Stromal cell of bone marrow (primary cell): ENCODE measurements at regions not wholly inside any gene's neighbourhood (a gene's known extent, or its start where the extent isn't known, plus 50 kb on each side); places are given as distances from the start of the nearest gene placed in this dataset.
A peak's percentile ranks its signal among the peaks of the same experiment; 100 is the strongest.

ENCODE experiments used
- DNase-seq: peaks from one replicate; pipeline ENCODE4 v3.0.0-alpha.2; 2012; ENCODE audit warnings: low read depth

GRCh38 chr15:38696109-38696727 is 131.6 kb upstream of the RASGRP1 start:
- DNase-seq = no peak

- DNase-seq = no peak
These were observed 132.3 kb upstream of the RASGRP1 start for GRCh38 chr15:38696790-38697495.

GRCh38 chr15:38698254-38698653 is 133.6 kb upstream of the RASGRP1 start:
- DNase-seq = no peak

GRCh38 chr15:38699633-38700230 is 135.1 kb upstream of the RASGRP1 start:
- DNase-seq = no peak

- no peak for DNase-seq
These were observed 136.5 kb upstream of the RASGRP1 start for GRCh38 chr15:38701149-38701548.

GRCh38 chr15:38702178-38702912 is 137.7 kb upstream of the RASGRP1 start:
- no peak for DNase-seq

- no peak for DNase-seq
These were observed 141.0 kb upstream of the RASGRP1 start for GRCh38 chr15:38705436-38706219.

GRCh38 chr15:38706956-38707355 is 142.3 kb upstream of the RASGRP1 start:
- no peak for DNase-seq

GRCh38 chr15:38707802-38708671 is 143.4 kb upstream of the RASGRP1 start:
- no peak for DNase-seq

- DNase-seq = no peak
These were observed 144.1 kb upstream of the RASGRP1 start for GRCh38 chr15:38708672-38709180.

- DNase-seq = no peak
These were observed 144.6 kb upstream of the RASGRP1 start for GRCh38 chr15:38709196-38709595.

- peak; percentile 91 for DNase-seq
These were observed 149.9 kb upstream of the RASGRP1 start for GRCh38 chr15:38714309-38715072.

GRCh38 chr15:38720893-38721567 is 156.4 kb upstream of the RASGRP1 start:
- DNase-seq = no peak

- no peak for DNase-seq
These were observed 156.9 kb upstream of the RASGRP1 start for GRCh38 chr15:38721568-38721945.

- no peak for DNase-seq
These were observed 157.6 kb upstream of the RASGRP1 start for GRCh38 chr15:38722236-38722635.

GRCh38 chr15:38724827-38725226 is 160.2 kb upstream of the RASGRP1 start:
- DNase-seq = no peak

GRCh38 chr15:38726187-38726586 is 161.6 kb upstream of the RASGRP1 start:
- DNase-seq = no peak

GRCh38 chr15:38733331-38733730 is 168.7 kb upstream of the RASGRP1 start:
- no peak for DNase-seq

- DNase-seq = no peak
These were observed 175.6 kb upstream of the RASGRP1 start for GRCh38 chr15:38740206-38740605.
